CD14-positive monocyte (primary cell): ENCODE measurements at regions not wholly inside any gene's neighbourhood (a gene's known extent, or its start where the extent isn't known, plus 50 kb on each side); places are given as distances from the start of the nearest gene placed in this dataset.

Experiments used
- DNase-seq, 3 donors: peaks; one replicate each; pipeline ENCODE4 v3.0.0-alpha.2; 2011 to 2022
- H2AFZ ChIP-seq: 2 replicates; pipeline ENCODE4 v1.6.0; 2012; ENCODE audit warnings: mild to moderate bottlenecking, low read depth, low read length, inconsistent platforms; ENCODE audit not compliant: insufficient read depth, poor library complexity, severe bottlenecking
- H3K27ac ChIP-seq, 2 donors: 1 replicate in 1 of 2; 2 replicates in 1 of 2; pipeline ENCODE4 v1.5.1; 2012 to 2013; ENCODE audit warnings: low read length in 2 of 2, control low read depth in 1 of 2, inconsistent platforms in 1 of 2, low read depth in 1 of 2, mild to moderate bottlenecking in 1 of 2
- H3K27me3 ChIP-seq, 2 donors: one replicate each; pipeline versions ENCODE4 v1.6.0 to v1.6.1; 2011 to 2013; ENCODE audit warnings: low read length in 2 of 2; ENCODE audit not compliant: control insufficient read depth in 2 of 2, insufficient read depth in 2 of 2
- H3K36me3 ChIP-seq, 2 donors: replicated peaks in 1 of 2; 1 replicate in 1 of 2; 2 replicates in 1 of 2; pipeline versions ENCODE4 v1.5.1 to v1.6.1; 2012 to 2013; ENCODE audit warnings: low read length in 2 of 2, control low read depth in 1 of 2, inconsistent platforms in 1 of 2, mild to moderate bottlenecking in 1 of 2; ENCODE audit not compliant: insufficient read depth in 2 of 2, control insufficient read depth in 1 of 2
- H3K4me1 ChIP-seq, 2 donors: 1 replicate in 1 of 2; 2 replicates in 1 of 2; pipeline versions ENCODE4 v1.5.1 to v1.6.1; 2012 to 2013; ENCODE audit warnings: low read length in 2 of 2, control low read depth in 1 of 2, inconsistent platforms in 1 of 2, mild to moderate bottlenecking in 1 of 2, moderate library complexity in 1 of 2; ENCODE audit not compliant: insufficient read depth in 2 of 2, control insufficient read depth in 1 of 2
- H3K4me2 ChIP-seq: replicated peaks from 2 replicates; pipeline ENCODE3; 2012; ENCODE audit warnings: low read length, moderate library complexity, mild to moderate bottlenecking; ENCODE audit not compliant: poor library complexity, severe bottlenecking; ENCODE audit errors: extremely low read depth
- H3K4me3 ChIP-seq, 3 experiments: fragments of 200-600 bp in 1 of 3; sonication (generic) in 1 of 3; replicated peaks in 1 of 3; 1 replicate in 2 of 3; 2 replicates in 1 of 3; pipeline ENCODE4 v1.5.1; 2011 to 2013; ENCODE audit warnings: low read length in 3 of 3, mild to moderate bottlenecking in 3 of 3, control low read depth in 2 of 3, low read depth in 2 of 3, inconsistent platforms in 1 of 3, moderate library complexity in 1 of 3
- H3K79me2 ChIP-seq: 2 replicates; pipeline ENCODE4 v1.6.0; 2012; ENCODE audit warnings: mild to moderate bottlenecking, control low read depth, inconsistent platforms, low read length, moderate library complexity; ENCODE audit not compliant: insufficient read depth
- H3K9ac ChIP-seq: 2 replicates; pipeline ENCODE4 v1.6.0; 2017; ENCODE audit warnings: low read length, mild to moderate bottlenecking; ENCODE audit not compliant: insufficient read depth, poor library complexity, severe bottlenecking
- H3K9me3 ChIP-seq, 2 donors: replicated peaks in 1 of 2; 1 replicate in 1 of 2; 2 replicates in 1 of 2; pipeline versions ENCODE4 v1.5.1 to v1.6.1; 2012 to 2013; ENCODE audit warnings: low read length in 2 of 2, control low read depth in 1 of 2; ENCODE audit not compliant: control insufficient read depth in 1 of 2, insufficient read depth in 1 of 2
- H4K20me1 ChIP-seq: 2 replicates; pipeline ENCODE4 v1.6.0; 2012; ENCODE audit warnings: mild to moderate bottlenecking, low read length, control low read depth, moderate library complexity; ENCODE audit not compliant: insufficient read depth
- H3K27ac Mint-ChIP-seq, 7 donors: one replicate each; pipeline ENCODE4 v1.8.0; 2020; ENCODE audit warnings: mild to moderate bottlenecking in 7 of 7, mixed read lengths in 7 of 7, moderate library complexity in 6 of 7, inconsistent platforms in 2 of 7
- H3K27me3 Mint-ChIP-seq, 3 donors: one replicate each; pipeline ENCODE4 v1.8.0; 2021 to 2022; ENCODE audit warnings: low read depth in 3 of 3, mild to moderate bottlenecking in 3 of 3, mixed read lengths in 3 of 3, moderate library complexity in 3 of 3, inconsistent platforms in 1 of 3
- H3K36me3 Mint-ChIP-seq, 2 donors: one replicate each; pipeline ENCODE4 v1.8.0; 2020; ENCODE audit warnings: mixed read lengths in 2 of 2, inconsistent platforms in 1 of 2, mild to moderate bottlenecking in 1 of 2
- H3K4me1 Mint-ChIP-seq: one replicate; pipeline ENCODE4 v1.8.0; 2020; ENCODE audit warnings: mild to moderate bottlenecking, mixed read lengths
- H3K4me3 Mint-ChIP-seq, 2 donors: one replicate each; pipeline ENCODE4 v1.8.0; 2020; ENCODE audit warnings: mild to moderate bottlenecking in 2 of 2, mixed read lengths in 2 of 2, moderate library complexity in 1 of 2
- H3K9me3 Mint-ChIP-seq, 7 donors: one replicate each; pipeline ENCODE4 v1.8.0; 2020 to 2022; ENCODE audit warnings: mixed read lengths in 7 of 7, mild to moderate bottlenecking in 6 of 7, moderate library complexity in 6 of 7, inconsistent platforms in 2 of 7
- CTCF ChIP-seq: fragments of 200-600 bp; IDR thresholded peaks from one replicate; pipeline ENCODE4 v1.8.0; 2022; ENCODE audit warnings: antibody characterized with exemption, mild to moderate bottlenecking
- WGBS: methylation state at CpG from one replicate; pipeline ENCODE4 v1.1.5; 2013; ENCODE audit warnings: missing lambda C conversion rate; ENCODE audit not compliant: insufficient coverage; 5-methylcytosine and 5-hydroxymethylcytosine counted together
- intact Hi-C, 2 donors: fragments of 100-400 bp; cut with micrococcal nuclease; formaldehyde crosslinking; loops; one replicate each; pipeline versions ENCODE4 v1.15.0 to v1.15.1; 2023

GRCh38 chr22:47583959-47584562 is 821.6 kb downstream of the TBC1D22A start:
- Histone ChIP-seq H3K9ac (no peak overlapping the region), H3K4me3 (no peak overlapping the region), H3K27ac (no peak overlapping the region), H2AFZ (no peak overlapping the region), H3K79me2 (no peaks in the 10 kb centered on the region), H3K36me3 (no peaks in the 10 kb centered on the region), H3K4me2 (no peak overlapping the region), H3K9me3 (peaks cover 3 to 10% of the 10 kb centered on the region in 2 donors), H3K4me1 (no peaks in the 10 kb centered on the region), H3K27me3 (no peaks in the 10 kb centered on the region), H4K20me1 (no peaks in the 10 kb centered on the region)
- no peak for DNase-seq
- H3K4me3 Mint-ChIP-seq: no peak overlapping the region
- intact Hi-C loops: no loop called here
- H3K27ac Mint-ChIP-seq: no peak overlapping the region
- 80% methylated on average over 1 of the region's 2 CpGs for WGBS
- H3K36me3 Mint-ChIP-seq: no peaks in the 10 kb centered on the region
- peaks cover 0 to 2% (median 0%) of the 10 kb centered on the region in 3 donors for H3K27me3 Mint-ChIP-seq
- no peak for TF ChIP-seq CTCF
- H3K4me1 Mint-ChIP-seq: no peaks in the 10 kb centered on the region
- peaks cover 2 to 9% (median 5%) of the 10 kb centered on the region in 7 donors for H3K9me3 Mint-ChIP-seq

- intact Hi-C loops: no loop called here
- no peak overlapping the region for H2AFZ ChIP-seq
- H3K4me2 ChIP-seq: no peak overlapping the region
- H3K9me3 ChIP-seq: peaks cover 3 to 10% of the 10 kb centered on the region in 2 donors
- H3K27me3 ChIP-seq: no peaks in the 10 kb centered on the region
- no peak overlapping the region for H3K4me3 ChIP-seq
- no peaks in the 10 kb centered on the region for H3K79me2 ChIP-seq
- H3K27ac ChIP-seq: no peak overlapping the region
- H3K9ac ChIP-seq: no peak overlapping the region
- H3K4me3 Mint-ChIP-seq: no peak overlapping the region
- DNase-seq: no peak
- H3K4me1 ChIP-seq: no peaks in the 10 kb centered on the region
- peaks cover 2 to 9% (median 8%) of the 10 kb centered on the region in 7 donors for H3K9me3 Mint-ChIP-seq
- peaks cover 0 to 2% (median 0%) of the 10 kb centered on the region in 3 donors for H3K27me3 Mint-ChIP-seq
- no CpG with 5 or more reads among the region's 1 CpG for WGBS
- H4K20me1 ChIP-seq: no peaks in the 10 kb centered on the region
- no peak for TF ChIP-seq CTCF
- no peaks in the 10 kb centered on the region for H3K4me1 Mint-ChIP-seq
- no peaks in the 10 kb centered on the region for H3K36me3 Mint-ChIP-seq
- no peak overlapping the region for H3K27ac Mint-ChIP-seq
- H3K36me3 ChIP-seq: no peaks in the 10 kb centered on the region
Observed at GRCh38 chr22:47582067-47582466, 819.6 kb downstream of the TBC1D22A start.
